Lower leg skin (tissue), 3 donors: ENCODE measurements at regions not wholly inside any gene's neighbourhood (a gene's known extent, or its start where the extent isn't known, plus 50 kb on each side); places are given as distances from the start of the nearest gene placed in this dataset.

Source experiments
- POLR2A ChIP-seq, 2 donors: fragments of 450-650 bp; IDR thresholded peaks; one replicate each; pipeline ENCODE4 v1.6.1; 2016 to 2017; ENCODE audit warnings: antibody characterized with exemption in 2 of 2, mild to moderate bottlenecking in 1 of 2, moderate library complexity in 1 of 2
- TF ChIP-seq, protein P1 (sequence below), 3 donors: fragments of 450-650 bp; IDR thresholded peaks; one replicate each; pipeline ENCODE4 v1.5.1; 2016; ENCODE audit warnings: antibody characterized with exemption in 3 of 3, mild to moderate bottlenecking in 3 of 3, moderate library complexity in 2 of 3

DNA sequence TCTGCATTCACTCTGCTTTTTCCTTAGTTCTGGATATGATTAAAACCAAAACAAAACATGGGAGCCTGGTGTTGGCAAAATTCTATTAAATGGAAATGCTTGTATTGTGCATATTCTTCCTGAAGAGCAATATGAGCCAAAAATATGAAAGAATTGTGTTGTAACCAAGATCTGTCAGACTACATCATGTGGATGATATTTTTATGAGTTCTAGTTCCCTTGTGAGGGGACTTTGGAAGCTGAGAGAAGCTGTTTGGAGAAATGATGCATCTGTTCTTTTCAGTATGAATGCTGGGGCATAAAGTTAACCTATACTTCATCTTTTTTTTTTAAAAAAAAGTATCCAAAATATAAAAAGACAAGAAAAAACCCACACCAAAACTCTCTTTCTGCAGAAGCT, 782.7 kb downstream of the ANKRD7 start:
- TF ChIP-seq, protein P1, sequence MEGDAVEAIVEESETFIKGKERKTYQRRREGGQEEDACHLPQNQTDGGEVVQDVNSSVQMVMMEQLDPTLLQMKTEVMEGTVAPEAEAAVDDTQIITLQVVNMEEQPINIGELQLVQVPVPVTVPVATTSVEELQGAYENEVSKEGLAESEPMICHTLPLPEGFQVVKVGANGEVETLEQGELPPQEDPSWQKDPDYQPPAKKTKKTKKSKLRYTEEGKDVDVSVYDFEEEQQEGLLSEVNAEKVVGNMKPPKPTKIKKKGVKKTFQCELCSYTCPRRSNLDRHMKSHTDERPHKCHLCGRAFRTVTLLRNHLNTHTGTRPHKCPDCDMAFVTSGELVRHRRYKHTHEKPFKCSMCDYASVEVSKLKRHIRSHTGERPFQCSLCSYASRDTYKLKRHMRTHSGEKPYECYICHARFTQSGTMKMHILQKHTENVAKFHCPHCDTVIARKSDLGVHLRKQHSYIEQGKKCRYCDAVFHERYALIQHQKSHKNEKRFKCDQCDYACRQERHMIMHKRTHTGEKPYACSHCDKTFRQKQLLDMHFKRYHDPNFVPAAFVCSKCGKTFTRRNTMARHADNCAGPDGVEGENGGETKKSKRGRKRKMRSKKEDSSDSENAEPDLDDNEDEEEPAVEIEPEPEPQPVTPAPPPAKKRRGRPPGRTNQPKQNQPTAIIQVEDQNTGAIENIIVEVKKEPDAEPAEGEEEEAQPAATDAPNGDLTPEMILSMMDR (IDR thresholded peaks at IDR 0.05) = no peak
- TF ChIP-seq POLR2A (IDR thresholded peaks at IDR 0.05) = no peak
